ENCODE measurements at regions not wholly inside any gene's neighbourhood (a gene's known extent, or its start where the extent isn't known, plus 50 kb on each side); places are given as distances from the start of the nearest gene placed in this dataset.

GRCh38 chr2:65915273-65915672 is 482.9 kb upstream of the SPRED2 start:
- in situ Hi-C loops (cut with HindIII; ENCODE audit: extremely low pct_ligation_motif_present, low pct_unique_long_range_greater_than_20kb): no loop called here
- no peak for TF ChIP-seq NFRKB (IDR thresholded peaks at IDR 0.05)
- no peak for TF ChIP-seq ZNF180 (CRISPR knock-in tag; IDR thresholded peaks at IDR 0.05; ENCODE audit: borderline replicate concordance, low read depth)
- TF ChIP-seq ZNF10 (CRISPR knock-in tag; IDR thresholded peaks at IDR 0.05; ENCODE audit: borderline replicate concordance, low read depth): no peak
- TF ChIP-seq RAD51 (IDR thresholded peaks at IDR 0.05; ENCODE audit: borderline replicate concordance): no peak
- TF ChIP-seq ZSCAN5A (CRISPR knock-in tag; IDR thresholded peaks at IDR 0.05; ENCODE audit: borderline replicate concordance): no peak
- no peak for TF ChIP-seq ZNF138 (CRISPR knock-in tag; IDR thresholded peaks at IDR 0.05; ENCODE audit: low read depth)
- TF ChIP-seq ZNF232 (CRISPR knock-in tag; IDR thresholded peaks at IDR 0.05; ENCODE audit: borderline replicate concordance): no peak
- no peak for TF ChIP-seq ARID2 (CRISPR knock-in tag; IDR thresholded peaks at IDR 0.05; ENCODE audit: borderline replicate concordance)
- H3K27ac ChIP-seq (ENCODE audit: extremely low read length, insufficient read depth, low read length): no peak overlapping the region
- no peaks in the 10 kb centered on the region for H3K79me2 ChIP-seq (ENCODE audit: insufficient read depth, low read length)
- FAIRE-seq: no peak
- H3K36me3 ChIP-seq (replicated peaks in 1 of 2; ENCODE audit: control insufficient read depth in 1 of 2, insufficient read depth in 2 of 2, low read length in 2 of 2): no peaks in the 10 kb centered on the region
- H3K27me3 ChIP-seq (ENCODE audit: control insufficient read depth in 1 of 2, insufficient read depth in 2 of 2, low read length in 2 of 2): no peaks in the 10 kb centered on the region; a peak in 1 of 5 replicates
- DNase-seq (ENCODE audit: low spot score): no peak
- no peak overlapping the region for H3K4me3 ChIP-seq (replicated peaks in 1 of 3; ENCODE audit: insufficient read depth in 1 of 3, low read depth in 2 of 3, low read length in 3 of 3)
- 18% methylated on average over 3 of the region's 3 CpGs for WGBS (ENCODE audit: low lambda C conversion rate)
- peaks cover 21% of the 10 kb centered on the region for H3K4me1 ChIP-seq (ENCODE audit: insufficient read depth, low read length)
- H3K4me2 ChIP-seq (ENCODE audit: low read depth, low read length): no peak overlapping the region
- intact Hi-C loops (cut with micrococcal nuclease; ENCODE audit: unreplicated experiment): no loop called here
- BruUV-seq (replicated peaks): no TSS peak
- no peaks in the 10 kb centered on the region for H4K20me1 ChIP-seq (ENCODE audit: insufficient read depth, low read length)
- ATAC-seq: no peak
- no peak overlapping the region for H3K9ac ChIP-seq (ENCODE audit: insufficient read depth, low read depth, low read length)
- ChIA-PET CTCF (ENCODE audit: low intra/inter-chr PET ratio, low total read pairs) (no interaction called here), POLR2A (no interaction called here)
- no peak overlapping the region for H2AFZ ChIP-seq (ENCODE audit: low read length)
- H3K9me3 ChIP-seq (ENCODE audit: low read length): no peaks in the 10 kb centered on the region

GRCh38 chr2:65914244-65914786 is 481.9 kb upstream of the SPRED2 start:
- no TSS peak for BruUV-seq (replicated peaks)

More at GRCh38 chr2:65914244-65914786, 481.9 kb upstream of the SPRED2 start:
- in situ Hi-C loops (cut with HindIII; ENCODE audit: extremely low pct_ligation_motif_present, low pct_unique_long_range_greater_than_20kb) (no loop called here), intact Hi-C loops (cut with micrococcal nuclease; ENCODE audit: unreplicated experiment) (no loop called here)
- ChIA-PET CTCF (ENCODE audit: low intra/inter-chr PET ratio, low total read pairs) (no interaction called here), POLR2A (no interaction called here)
- Histone ChIP-seq H3K4me2 (ENCODE audit: low read depth, low read length) (no peak overlapping the region), H2AFZ (ENCODE audit: low read length) (no peak overlapping the region), H3K9ac (ENCODE audit: insufficient read depth, low read depth, low read length) (no peak overlapping the region), H3K27me3 (ENCODE audit: control insufficient read depth in 1 of 2, insufficient read depth in 2 of 2, low read length in 2 of 2) (no peaks in the 10 kb centered on the region; a peak in 1 of 5 replicates), H4K20me1 (ENCODE audit: insufficient read depth, low read length) (no peaks in the 10 kb centered on the region), H3K4me1 (ENCODE audit: insufficient read depth, low read length) (peaks cover 14% of the 10 kb centered on the region), H3K9me3 (ENCODE audit: low read length) (no peaks in the 10 kb centered on the region), H3K4me3 (replicated peaks in 1 of 3; ENCODE audit: insufficient read depth in 1 of 3, low read depth in 2 of 3, low read length in 3 of 3) (no peak overlapping the region), H3K79me2 (ENCODE audit: insufficient read depth, low read length) (no peaks in the 10 kb centered on the region), H3K27ac (ENCODE audit: extremely low read length, insufficient read depth, low read length) (no peak overlapping the region), H3K36me3 (replicated peaks in 1 of 2; ENCODE audit: control insufficient read depth in 1 of 2, insufficient read depth in 2 of 2, low read length in 2 of 2) (no peaks in the 10 kb centered on the region)
- DNase-seq (ENCODE audit: low spot score): no peak
- TF ChIP-seq ZNF576 (CRISPR knock-in tag; IDR thresholded peaks at IDR 0.05) (no peak), SRSF9 (IDR thresholded peaks at IDR 0.05; ENCODE audit: borderline replicate concordance, insufficient read depth, low read depth, low read length, poor library complexity, severe bottlenecking) (no peak)
- no peak for FAIRE-seq
- ATAC-seq: no peak
- 27% methylated on average over 7 of the region's 7 CpGs for WGBS (ENCODE audit: low lambda C conversion rate)
